HepG2 (cell line): ENCODE measurements at regions not wholly inside any gene's neighbourhood (a gene's known extent, or its start where the extent isn't known, plus 50 kb on each side); places are given as distances from the start of the nearest gene placed in this dataset.

ENCODE experiments used
- ARID4A ChIP-seq: sonication (generic); formaldehyde crosslinking; IDR thresholded peaks from 2 replicates; pipeline ENCODE4 v1.5.0; 2020; ENCODE audit warnings: mild to moderate bottlenecking, missing genetic modification reagents, borderline replicate concordance
- CHD2 ChIP-seq: IDR thresholded peaks from 2 replicates; pipeline ENCODE4 v1.6.1; 2011; ENCODE audit warnings: low read depth, low read length, improper control_type of control experiment
- FOXA3 ChIP-seq: IDR thresholded peaks from 2 replicates; pipeline ENCODE4 v1.6.1; 2016; ENCODE audit warnings: missing genetic modification reagents, missing compliant biosample characterization
- KMT2B ChIP-seq: IDR thresholded peaks from 2 replicates; pipeline ENCODE4 v1.6.1; 2016; ENCODE audit warnings: missing genetic modification reagents, missing compliant biosample characterization
- NCOR1 ChIP-seq: fragments of 200-600 bp; sonication (generic); IDR thresholded peaks from 2 replicates; pipeline ENCODE4 v1.7.0; 2017; ENCODE audit warnings: antibody characterized with exemption, low read length, borderline replicate concordance
- NFIC ChIP-seq: IDR thresholded peaks from 2 replicates; pipeline ENCODE4 v1.6.1; 2012; ENCODE audit warnings: mild to moderate bottlenecking, low read length, inconsistent platforms
- PAWR ChIP-seq: sonication (generic); formaldehyde crosslinking; IDR thresholded peaks from 2 replicates; pipeline ENCODE4 v1.4.0; 2020; ENCODE audit warnings: missing genetic modification reagents, mild to moderate bottlenecking, borderline replicate concordance
- PITX1 ChIP-seq: sonication (generic); formaldehyde crosslinking; IDR thresholded peaks from 2 replicates; pipeline ENCODE4 v1.5.1; 2020; ENCODE audit warnings: mild to moderate bottlenecking, missing genetic modification reagents
- STAG1 ChIP-seq: sonication (generic); formaldehyde crosslinking; IDR thresholded peaks from 2 replicates; pipeline ENCODE4 v1.4.0; 2020; ENCODE audit warnings: missing genetic modification reagents
- ZBTB8A ChIP-seq: sonication (generic); formaldehyde crosslinking; IDR thresholded peaks from 2 replicates; pipeline ENCODE4 v1.4.0; 2020; ENCODE audit warnings: mild to moderate bottlenecking, low read depth, missing genetic modification reagents, borderline replicate concordance
- ZNF567 ChIP-seq: sonication (generic); formaldehyde crosslinking; IDR thresholded peaks from 2 replicates; pipeline ENCODE4 v1.8.1; 2023; ENCODE audit warnings: mild to moderate bottlenecking, missing genetic modification reagents, borderline replicate concordance
- ZNF878 ChIP-seq: sonication (generic); formaldehyde crosslinking; IDR thresholded peaks from 2 replicates; pipeline ENCODE4 v1.8.1; 2023; ENCODE audit warnings: mild to moderate bottlenecking, missing genetic modification reagents, moderate library complexity
- ZNF891 ChIP-seq: sonication (generic); formaldehyde crosslinking; IDR thresholded peaks from 2 replicates; pipeline ENCODE4 v1.5.0; 2020; ENCODE audit warnings: mild to moderate bottlenecking, missing genetic modification reagents
- ZSCAN31 ChIP-seq: sonication (generic); formaldehyde crosslinking; IDR thresholded peaks from 2 replicates; pipeline ENCODE4 v1.5.0; 2020; ENCODE audit warnings: low read depth, mild to moderate bottlenecking, missing genetic modification reagents
- TF ChIP-seq, protein P1 (sequence below): sonication (generic); formaldehyde crosslinking; IDR thresholded peaks from 2 replicates; pipeline ENCODE4 v1.5.1; 2020; ENCODE audit warnings: mild to moderate bottlenecking, missing genetic modification reagents, borderline replicate concordance
- TF ChIP-seq, protein P2 (sequence below): sonication (generic); formaldehyde crosslinking; IDR thresholded peaks from 2 replicates; pipeline ENCODE4 v1.4.0; 2020; ENCODE audit warnings: missing genetic modification reagents
- TF ChIP-seq, protein P3 (sequence below): IDR thresholded peaks from 2 replicates; pipeline ENCODE4 v1.6.1; 2016; ENCODE audit warnings: control low read depth
- TF ChIP-seq, protein P4 (sequence below): sonication (generic); formaldehyde crosslinking; IDR thresholded peaks from 2 replicates; pipeline ENCODE4 v1.4.0; 2020; ENCODE audit warnings: missing genetic modification reagents, borderline replicate concordance
- TF ChIP-seq, protein P5 (sequence below): IDR thresholded peaks from 2 replicates; pipeline ENCODE4 v1.6.1; 2016; ENCODE audit warnings: low read depth, control low read depth

- TF ChIP-seq ZBTB8A (CRISPR knock-in tag) = no peak
- TF ChIP-seq, protein P1, sequence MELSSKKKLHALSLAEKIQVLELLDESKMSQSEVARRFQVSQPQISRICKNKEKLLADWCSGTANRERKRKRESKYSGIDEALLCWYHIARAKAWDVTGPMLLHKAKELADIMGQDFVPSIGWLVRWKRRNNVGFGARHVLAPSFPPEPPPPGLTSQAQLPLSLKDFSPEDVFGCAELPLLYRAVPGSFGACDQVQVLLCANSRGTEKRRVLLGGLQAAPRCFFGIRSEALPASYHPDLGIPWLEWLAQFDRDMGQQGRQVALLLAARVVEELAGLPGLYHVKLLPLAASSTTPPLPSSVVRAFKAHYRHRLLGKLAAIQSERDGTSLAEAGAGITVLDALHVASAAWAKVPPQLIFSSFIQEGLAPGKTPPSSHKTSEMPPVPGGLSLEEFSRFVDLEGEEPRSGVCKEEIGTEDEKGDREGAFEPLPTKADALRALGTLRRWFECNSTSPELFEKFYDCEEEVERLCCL (CRISPR knock-in tag) = no peak
- TF ChIP-seq, protein P2, sequence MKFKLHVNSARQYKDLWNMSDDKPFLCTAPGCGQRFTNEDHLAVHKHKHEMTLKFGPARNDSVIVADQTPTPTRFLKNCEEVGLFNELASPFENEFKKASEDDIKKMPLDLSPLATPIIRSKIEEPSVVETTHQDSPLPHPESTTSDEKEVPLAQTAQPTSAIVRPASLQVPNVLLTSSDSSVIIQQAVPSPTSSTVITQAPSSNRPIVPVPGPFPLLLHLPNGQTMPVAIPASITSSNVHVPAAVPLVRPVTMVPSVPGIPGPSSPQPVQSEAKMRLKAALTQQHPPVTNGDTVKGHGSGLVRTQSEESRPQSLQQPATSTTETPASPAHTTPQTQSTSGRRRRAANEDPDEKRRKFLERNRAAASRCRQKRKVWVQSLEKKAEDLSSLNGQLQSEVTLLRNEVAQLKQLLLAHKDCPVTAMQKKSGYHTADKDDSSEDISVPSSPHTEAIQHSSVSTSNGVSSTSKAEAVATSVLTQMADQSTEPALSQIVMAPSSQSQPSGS (CRISPR knock-in tag) = peak; percentile 32; the same call in 1 of the 2 replicates
- TF ChIP-seq ZNF567 = no peak
- no peak for TF ChIP-seq ZSCAN31 (CRISPR knock-in tag)
- TF ChIP-seq FOXA3 (CRISPR knock-in tag) = peak; percentile 51
- TF ChIP-seq, protein P3, sequence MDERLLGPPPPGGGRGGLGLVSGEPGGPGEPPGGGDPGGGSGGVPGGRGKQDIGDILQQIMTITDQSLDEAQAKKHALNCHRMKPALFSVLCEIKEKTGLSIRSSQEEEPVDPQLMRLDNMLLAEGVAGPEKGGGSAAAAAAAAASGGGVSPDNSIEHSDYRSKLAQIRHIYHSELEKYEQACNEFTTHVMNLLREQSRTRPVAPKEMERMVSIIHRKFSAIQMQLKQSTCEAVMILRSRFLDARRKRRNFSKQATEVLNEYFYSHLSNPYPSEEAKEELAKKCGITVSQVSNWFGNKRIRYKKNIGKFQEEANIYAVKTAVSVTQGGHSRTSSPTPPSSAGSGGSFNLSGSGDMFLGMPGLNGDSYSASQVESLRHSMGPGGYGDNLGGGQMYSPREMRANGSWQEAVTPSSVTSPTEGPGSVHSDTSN (CRISPR knock-in tag) = no peak
- peak; percentile 85; the same call in 1 of the 2 replicates for TF ChIP-seq NFIC
- no peak for TF ChIP-seq ZNF878
- no peak for TF ChIP-seq PAWR (CRISPR knock-in tag)
- TF ChIP-seq PITX1 (CRISPR knock-in tag) = no peak; the same call in 1 of the 2 replicates
- TF ChIP-seq CHD2 = no peak
- TF ChIP-seq STAG1 (CRISPR knock-in tag) = peak; percentile 14; the same call in 1 of the 2 replicates
- peak; percentile 24; the same call in 1 of the 2 replicates for TF ChIP-seq KMT2B (CRISPR knock-in tag)
- TF ChIP-seq, protein P4, sequence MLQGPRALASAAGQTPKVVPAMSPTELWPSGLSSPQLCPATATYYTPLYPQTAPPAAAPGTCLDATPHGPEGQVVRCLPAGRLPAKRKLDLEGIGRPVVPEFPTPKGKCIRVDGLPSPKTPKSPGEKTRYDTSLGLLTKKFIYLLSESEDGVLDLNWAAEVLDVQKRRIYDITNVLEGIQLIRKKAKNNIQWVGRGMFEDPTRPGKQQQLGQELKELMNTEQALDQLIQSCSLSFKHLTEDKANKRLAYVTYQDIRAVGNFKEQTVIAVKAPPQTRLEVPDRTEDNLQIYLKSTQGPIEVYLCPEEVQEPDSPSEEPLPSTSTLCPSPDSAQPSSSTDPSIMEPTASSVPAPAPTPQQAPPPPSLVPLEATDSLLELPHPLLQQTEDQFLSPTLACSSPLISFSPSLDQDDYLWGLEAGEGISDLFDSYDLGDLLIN (CRISPR knock-in tag) = no peak
- TF ChIP-seq, protein P5, sequence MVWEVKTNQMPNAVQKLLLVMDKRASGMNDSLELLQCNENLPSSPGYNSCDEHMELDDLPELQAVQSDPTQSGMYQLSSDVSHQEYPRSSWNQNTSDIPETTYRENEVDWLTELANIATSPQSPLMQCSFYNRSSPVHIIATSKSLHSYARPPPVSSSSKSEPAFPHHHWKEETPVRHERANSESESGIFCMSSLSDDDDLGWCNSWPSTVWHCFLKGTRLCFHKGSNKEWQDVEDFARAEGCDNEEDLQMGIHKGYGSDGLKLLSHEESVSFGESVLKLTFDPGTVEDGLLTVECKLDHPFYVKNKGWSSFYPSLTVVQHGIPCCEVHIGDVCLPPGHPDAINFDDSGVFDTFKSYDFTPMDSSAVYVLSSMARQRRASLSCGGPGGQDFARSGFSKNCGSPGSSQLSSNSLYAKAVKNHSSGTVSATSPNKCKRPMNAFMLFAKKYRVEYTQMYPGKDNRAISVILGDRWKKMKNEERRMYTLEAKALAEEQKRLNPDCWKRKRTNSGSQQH (CRISPR knock-in tag) = no peak
- TF ChIP-seq ZNF891 (CRISPR knock-in tag) = no peak
- no peak for TF ChIP-seq ARID4A
- TF ChIP-seq NCOR1 = no peak; the same call in 1 of the 2 replicates
Observed at GRCh38 chr3:182212479-182213076, 500.9 kb downstream of the SOX2 start (continued).
